Psoas muscle (tissue), 7 donors: ENCODE measurements at regions not wholly inside any gene's neighbourhood (a gene's known extent, or its start where the extent isn't known, plus 50 kb on each side); places are given as distances from the start of the nearest gene placed in this dataset.

Source experiments
- ATAC-seq, 4 donors: fragments of 200-7000 bp; cut with Tn5 transposase; one replicate each; pipeline ENCODE4 v1.9.1; 2020; ENCODE audit warnings: moderate library complexity in 3 of 4, mild to moderate bottlenecking in 2 of 4
- DNase-seq, 2 donors: peaks; one replicate each; pipeline ENCODE4 v3.0.0-alpha.2; 2020
- H3K27ac ChIP-seq: fragments of 200-600 bp; one replicate; pipeline ENCODE4 v1.8.0; 2022
- H3K27me3 ChIP-seq, 3 donors: fragments of 200-600 bp in 1 of 3; one replicate each; pipeline versions ENCODE4 v1.6.1 to v1.8.0; 2013 to 2022; ENCODE audit warnings: low read length in 2 of 3, mild to moderate bottlenecking in 2 of 3, moderate library complexity in 1 of 3; ENCODE audit not compliant: insufficient read depth in 3 of 3
- H3K36me3 ChIP-seq, 2 donors: fragments of 200-600 bp in 1 of 2; one replicate each; pipeline versions ENCODE4 v1.6.1 to v1.8.0; 2013 to 2022; ENCODE audit warnings: low read depth in 1 of 2, mild to moderate bottlenecking in 1 of 2, moderate library complexity in 1 of 2; ENCODE audit not compliant: insufficient read depth in 1 of 2
- H3K4me1 ChIP-seq: fragments of 200-600 bp; one replicate; pipeline ENCODE4 v1.8.0; 2022
- H3K4me3 ChIP-seq: fragments of 200-600 bp; one replicate; pipeline ENCODE4 v1.8.0; 2022; ENCODE audit warnings: mild to moderate bottlenecking
- H3K9me3 ChIP-seq: fragments of 200-600 bp; one replicate; pipeline ENCODE4 v1.8.0; 2022
- WGBS, 3 donors: extraction: QIAGEN DNeasy Blood & Tissue Kit; methylation state at CpG; one replicate each; pipeline versions ENCODE4 v1.1.6 to v1.1.7; 2013; 5-methylcytosine and 5-hydroxymethylcytosine counted together
- intact Hi-C, 2 donors: fragments of 100-400 bp; cut with DNase I; formaldehyde crosslinking; loops; one replicate each; pipeline versions ENCODE4 v1.11.0 to v1.14.2; 2022
- TF ChIP-seq, protein P1 (sequence below): fragments of 200-600 bp; IDR thresholded peaks from one replicate; pipeline ENCODE4 v1.8.0; 2022; ENCODE audit warnings: antibody characterized with exemption
- donor health status: healthy with polysubstance abuse.
- donor health status: DM: no; HTN: no; CAD: no; lungs with moderate emphysema.
- donor health status: Bipolar disorder and iron deficiency.
- donor health status: healthy.
- donor health status: DM: yes; HTN: yes; CAD: no.
- donor health status: DM: no; HTN: no; CAD: no.
- donor health status: DM: yes; HTN: yes; CAD: no.

GRCh38 chr4:53790286-53790685, 199.0 kb upstream of the LNX1 start:
- H3K36me3 ChIP-seq: no peaks in the 10 kb centered on the region
- DNase-seq (no peak), ATAC-seq (no peak)
- H3K9me3 ChIP-seq: no peaks in the 10 kb centered on the region
- H3K4me1 ChIP-seq: no peaks in the 10 kb centered on the region
- no peak overlapping the region for H3K27ac ChIP-seq
- no peak overlapping the region for H3K4me3 ChIP-seq
- TF ChIP-seq, protein P1, sequence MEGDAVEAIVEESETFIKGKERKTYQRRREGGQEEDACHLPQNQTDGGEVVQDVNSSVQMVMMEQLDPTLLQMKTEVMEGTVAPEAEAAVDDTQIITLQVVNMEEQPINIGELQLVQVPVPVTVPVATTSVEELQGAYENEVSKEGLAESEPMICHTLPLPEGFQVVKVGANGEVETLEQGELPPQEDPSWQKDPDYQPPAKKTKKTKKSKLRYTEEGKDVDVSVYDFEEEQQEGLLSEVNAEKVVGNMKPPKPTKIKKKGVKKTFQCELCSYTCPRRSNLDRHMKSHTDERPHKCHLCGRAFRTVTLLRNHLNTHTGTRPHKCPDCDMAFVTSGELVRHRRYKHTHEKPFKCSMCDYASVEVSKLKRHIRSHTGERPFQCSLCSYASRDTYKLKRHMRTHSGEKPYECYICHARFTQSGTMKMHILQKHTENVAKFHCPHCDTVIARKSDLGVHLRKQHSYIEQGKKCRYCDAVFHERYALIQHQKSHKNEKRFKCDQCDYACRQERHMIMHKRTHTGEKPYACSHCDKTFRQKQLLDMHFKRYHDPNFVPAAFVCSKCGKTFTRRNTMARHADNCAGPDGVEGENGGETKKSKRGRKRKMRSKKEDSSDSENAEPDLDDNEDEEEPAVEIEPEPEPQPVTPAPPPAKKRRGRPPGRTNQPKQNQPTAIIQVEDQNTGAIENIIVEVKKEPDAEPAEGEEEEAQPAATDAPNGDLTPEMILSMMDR: no peak
- intact Hi-C loops: no loop called here
- peaks cover 0 to 2% (median 0%) of the 10 kb centered on the region in 3 donors for H3K27me3 ChIP-seq

DNA sequence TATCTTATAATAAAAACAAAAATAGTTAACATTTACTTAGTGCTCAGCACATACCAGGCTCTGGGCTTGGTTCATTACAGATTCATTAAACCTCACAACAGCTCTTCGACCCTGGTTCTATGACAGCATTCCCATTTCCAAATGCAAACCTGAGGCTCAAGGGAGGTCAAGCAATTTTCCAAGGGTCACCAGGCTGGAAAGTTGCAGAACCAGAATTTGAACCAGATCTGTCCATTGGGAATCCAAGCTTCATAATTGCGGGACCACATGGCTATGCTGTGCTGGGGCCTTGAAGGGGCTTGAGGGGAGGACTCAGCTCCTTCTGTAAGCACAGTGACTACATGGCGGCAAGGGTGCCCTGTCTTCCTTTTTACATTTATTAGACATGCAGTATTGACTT, 197.3 kb upstream of the LNX1 start:
- DNase-seq: no peak
- 92 to 94% (median 92%) methylated on average over 3 of the region's 3 CpGs for WGBS, 3 donors
- Histone ChIP-seq H3K4me1 (no peaks in the 10 kb centered on the region), H3K9me3 (no peaks in the 10 kb centered on the region), H3K27ac (no peak overlapping the region), H3K36me3 (no peaks in the 10 kb centered on the region), H3K27me3 (peaks cover 0 to 2% (median 0%) of the 10 kb centered on the region in 3 donors), H3K4me3 (no peak overlapping the region)
- no peak for ATAC-seq
- intact Hi-C loops: no loop called here
- TF ChIP-seq, protein P1: no peak

DNA sequence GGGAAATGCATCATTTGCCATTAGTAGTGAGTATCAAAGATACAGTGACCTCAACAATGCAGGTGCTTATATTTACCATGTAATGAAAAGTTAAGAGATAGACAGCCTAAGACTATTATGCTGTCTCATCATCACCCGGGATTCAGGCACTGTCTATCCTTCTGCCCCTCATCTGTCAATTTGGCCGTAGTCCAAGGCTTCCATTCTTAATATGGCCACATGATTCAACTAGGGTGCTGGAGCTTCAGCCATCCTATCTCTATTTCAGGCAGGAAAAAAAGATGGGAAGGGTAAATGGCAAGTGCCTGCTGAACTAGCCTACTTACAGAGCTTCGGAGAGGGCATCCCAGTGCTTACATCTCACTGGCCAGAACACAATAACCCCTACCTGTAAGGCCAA, 196.7 kb upstream of the LNX1 start:
- H3K36me3 ChIP-seq: no peaks in the 10 kb centered on the region
- no peaks in the 10 kb centered on the region for H3K4me1 ChIP-seq
- no peak for ATAC-seq
- H3K27ac ChIP-seq: no peak overlapping the region
- TF ChIP-seq, protein P1: no peak
- DNase-seq: no peak
- intact Hi-C loops: no loop called here
- H3K4me3 ChIP-seq: no peak overlapping the region
- WGBS, 3 donors: 78 to 85% (median 79%) methylated on average over 3 of the region's 3 CpGs
- H3K27me3 ChIP-seq: peaks cover 0 to 2% (median 0%) of the 10 kb centered on the region in 3 donors
- no peaks in the 10 kb centered on the region for H3K9me3 ChIP-seq

- ATAC-seq: no peak
- no peak overlapping the region for H3K4me3 ChIP-seq
Measured at GRCh38 chr4:53786632-53787031, 195.3 kb upstream of the LNX1 start.

DNA sequence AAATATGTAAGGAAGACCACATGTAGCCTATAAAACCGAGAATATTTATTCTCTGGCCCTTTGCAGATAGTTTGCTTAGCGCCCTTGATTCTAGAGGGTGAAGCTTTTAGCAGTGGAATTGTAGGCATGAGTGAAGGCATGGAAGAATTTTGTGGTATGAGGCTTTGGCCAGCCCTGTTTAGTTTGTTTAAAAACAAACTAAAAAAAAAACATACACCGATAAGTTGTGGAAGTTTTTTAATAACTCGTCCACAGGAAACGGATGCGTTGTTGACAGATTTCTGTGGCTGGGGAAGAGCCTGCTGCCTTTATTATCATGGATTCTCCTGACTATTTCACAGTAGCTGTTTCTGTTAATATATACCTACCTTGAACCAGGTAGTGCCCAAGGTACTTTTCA, 194.7 kb upstream of the LNX1 start:
- no peak overlapping the region for H3K4me3 ChIP-seq
- intact Hi-C loops: no loop called here
- no peaks in the 10 kb centered on the region for H3K9me3 ChIP-seq
- no peak for DNase-seq
- no peaks in the 10 kb centered on the region for H3K36me3 ChIP-seq
- peaks cover 0 to 2% (median 0%) of the 10 kb centered on the region in 3 donors for H3K27me3 ChIP-seq
- TF ChIP-seq, protein P1: no peak
- H3K27ac ChIP-seq: no peak overlapping the region
- WGBS, 3 donors: 71 to 77% (median 71%) methylated on average over 6 of the region's 6 CpGs
- no peaks in the 10 kb centered on the region for H3K4me1 ChIP-seq
- ATAC-seq: no peak

More at GRCh38 chr4:53786632-53787031, 195.3 kb upstream of the LNX1 start:
- 23 to 29% (median 26%) methylated on average over 4 of the region's 4 CpGs for WGBS, 3 donors
- Histone ChIP-seq H3K36me3 (no peaks in the 10 kb centered on the region), H3K27me3 (peaks cover 0 to 2% (median 0%) of the 10 kb centered on the region in 3 donors), H3K4me1 (no peaks in the 10 kb centered on the region), H3K9me3 (no peaks in the 10 kb centered on the region), H3K27ac (no peak overlapping the region)
- intact Hi-C loops: no loop called here
- TF ChIP-seq, protein P1: no peak
- DNase-seq: no peak
